CD14-positive monocyte (primary cell): ENCODE measurements at regions not wholly inside any gene's neighbourhood (a gene's known extent, or its start where the extent isn't known, plus 50 kb on each side); places are given as distances from the start of the nearest gene placed in this dataset.
"Not testable (repeated sequence)": the region's sequence is repeated elsewhere in the genome, so short reads cannot be mapped to it uniquely, and the experiment has no call there.

ENCODE experiments used
- DNase-seq, 3 donors: peaks; one replicate each; pipeline ENCODE4 v3.0.0-alpha.2; 2011 to 2022
- H2AFZ ChIP-seq: 2 replicates; pipeline ENCODE4 v1.6.0; 2012; ENCODE audit warnings: mild to moderate bottlenecking, low read depth, low read length, inconsistent platforms; ENCODE audit not compliant: insufficient read depth, poor library complexity, severe bottlenecking
- H3K27ac ChIP-seq, 2 donors: 1 replicate in 1 of 2; 2 replicates in 1 of 2; pipeline ENCODE4 v1.5.1; 2012 to 2013; ENCODE audit warnings: low read length in 2 of 2, control low read depth in 1 of 2, inconsistent platforms in 1 of 2, low read depth in 1 of 2, mild to moderate bottlenecking in 1 of 2
- H3K27me3 ChIP-seq, 2 donors: one replicate each; pipeline versions ENCODE4 v1.6.0 to v1.6.1; 2011 to 2013; ENCODE audit warnings: low read length in 2 of 2; ENCODE audit not compliant: control insufficient read depth in 2 of 2, insufficient read depth in 2 of 2
- H3K36me3 ChIP-seq, 2 donors: replicated peaks in 1 of 2; 1 replicate in 1 of 2; 2 replicates in 1 of 2; pipeline versions ENCODE4 v1.5.1 to v1.6.1; 2012 to 2013; ENCODE audit warnings: low read length in 2 of 2, control low read depth in 1 of 2, inconsistent platforms in 1 of 2, mild to moderate bottlenecking in 1 of 2; ENCODE audit not compliant: insufficient read depth in 2 of 2, control insufficient read depth in 1 of 2
- H3K4me1 ChIP-seq, 2 donors: 1 replicate in 1 of 2; 2 replicates in 1 of 2; pipeline versions ENCODE4 v1.5.1 to v1.6.1; 2012 to 2013; ENCODE audit warnings: low read length in 2 of 2, control low read depth in 1 of 2, inconsistent platforms in 1 of 2, mild to moderate bottlenecking in 1 of 2, moderate library complexity in 1 of 2; ENCODE audit not compliant: insufficient read depth in 2 of 2, control insufficient read depth in 1 of 2
- H3K4me2 ChIP-seq: replicated peaks from 2 replicates; pipeline ENCODE3; 2012; ENCODE audit warnings: low read length, moderate library complexity, mild to moderate bottlenecking; ENCODE audit not compliant: poor library complexity, severe bottlenecking; ENCODE audit errors: extremely low read depth
- H3K4me3 ChIP-seq, 3 experiments: fragments of 200-600 bp in 1 of 3; sonication (generic) in 1 of 3; replicated peaks in 1 of 3; 1 replicate in 2 of 3; 2 replicates in 1 of 3; pipeline ENCODE4 v1.5.1; 2011 to 2013; ENCODE audit warnings: low read length in 3 of 3, mild to moderate bottlenecking in 3 of 3, control low read depth in 2 of 3, low read depth in 2 of 3, inconsistent platforms in 1 of 3, moderate library complexity in 1 of 3
- H3K79me2 ChIP-seq: 2 replicates; pipeline ENCODE4 v1.6.0; 2012; ENCODE audit warnings: mild to moderate bottlenecking, control low read depth, inconsistent platforms, low read length, moderate library complexity; ENCODE audit not compliant: insufficient read depth
- H3K9ac ChIP-seq: 2 replicates; pipeline ENCODE4 v1.6.0; 2017; ENCODE audit warnings: low read length, mild to moderate bottlenecking; ENCODE audit not compliant: insufficient read depth, poor library complexity, severe bottlenecking
- H3K9me3 ChIP-seq, 2 donors: replicated peaks in 1 of 2; 1 replicate in 1 of 2; 2 replicates in 1 of 2; pipeline versions ENCODE4 v1.5.1 to v1.6.1; 2012 to 2013; ENCODE audit warnings: low read length in 2 of 2, control low read depth in 1 of 2; ENCODE audit not compliant: control insufficient read depth in 1 of 2, insufficient read depth in 1 of 2
- H4K20me1 ChIP-seq: 2 replicates; pipeline ENCODE4 v1.6.0; 2012; ENCODE audit warnings: mild to moderate bottlenecking, low read length, control low read depth, moderate library complexity; ENCODE audit not compliant: insufficient read depth
- H3K27ac Mint-ChIP-seq, 7 donors: one replicate each; pipeline ENCODE4 v1.8.0; 2020; ENCODE audit warnings: mild to moderate bottlenecking in 7 of 7, mixed read lengths in 7 of 7, moderate library complexity in 6 of 7, inconsistent platforms in 2 of 7
- H3K27me3 Mint-ChIP-seq, 3 donors: one replicate each; pipeline ENCODE4 v1.8.0; 2021 to 2022; ENCODE audit warnings: low read depth in 3 of 3, mild to moderate bottlenecking in 3 of 3, mixed read lengths in 3 of 3, moderate library complexity in 3 of 3, inconsistent platforms in 1 of 3
- H3K36me3 Mint-ChIP-seq, 2 donors: one replicate each; pipeline ENCODE4 v1.8.0; 2020; ENCODE audit warnings: mixed read lengths in 2 of 2, inconsistent platforms in 1 of 2, mild to moderate bottlenecking in 1 of 2
- H3K4me1 Mint-ChIP-seq: one replicate; pipeline ENCODE4 v1.8.0; 2020; ENCODE audit warnings: mild to moderate bottlenecking, mixed read lengths
- H3K4me3 Mint-ChIP-seq, 2 donors: one replicate each; pipeline ENCODE4 v1.8.0; 2020; ENCODE audit warnings: mild to moderate bottlenecking in 2 of 2, mixed read lengths in 2 of 2, moderate library complexity in 1 of 2
- H3K9me3 Mint-ChIP-seq, 7 donors: one replicate each; pipeline ENCODE4 v1.8.0; 2020 to 2022; ENCODE audit warnings: mixed read lengths in 7 of 7, mild to moderate bottlenecking in 6 of 7, moderate library complexity in 6 of 7, inconsistent platforms in 2 of 7
- WGBS: methylation state at CpG from one replicate; pipeline ENCODE4 v1.1.5; 2013; ENCODE audit warnings: missing lambda C conversion rate; ENCODE audit not compliant: insufficient coverage; 5-methylcytosine and 5-hydroxymethylcytosine counted together
- intact Hi-C, 2 donors: fragments of 100-400 bp; cut with micrococcal nuclease; formaldehyde crosslinking; loops; one replicate each; pipeline versions ENCODE4 v1.15.0 to v1.15.1; 2023

DNA sequence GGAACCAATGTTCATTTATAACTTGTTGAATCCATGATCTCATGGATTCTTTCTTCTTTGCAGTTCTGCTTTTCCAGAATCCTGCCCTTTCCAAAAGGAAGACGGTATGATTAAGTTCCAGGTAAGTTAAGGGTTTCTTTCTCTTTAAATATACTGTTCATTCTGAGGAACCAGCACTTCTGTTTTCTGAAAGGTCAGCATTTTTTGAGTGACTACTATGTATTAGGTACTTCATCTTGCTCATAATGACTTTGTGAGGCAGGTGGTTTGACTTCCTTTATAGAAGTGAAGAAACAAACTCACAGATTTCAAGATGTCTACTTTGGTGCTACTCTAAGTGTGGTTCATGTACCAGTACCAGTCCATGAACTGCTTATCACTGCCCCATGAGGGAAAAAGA, 107.4 kb upstream of the GPR39 start:
- H3K4me3 ChIP-seq, H3K27me3 Mint-ChIP-seq, H3K36me3 Mint-ChIP-seq, DNase-seq, H3K27ac Mint-ChIP-seq, H3K9ac ChIP-seq, H3K4me3 Mint-ChIP-seq, intact Hi-C loops, H3K36me3 ChIP-seq, H3K79me2 ChIP-seq, H3K27ac ChIP-seq, H3K4me2 ChIP-seq, H3K4me1 Mint-ChIP-seq, H3K27me3 ChIP-seq, H3K4me1 ChIP-seq, H3K9me3 Mint-ChIP-seq, H3K9me3 ChIP-seq, H2AFZ ChIP-seq, H4K20me1 ChIP-seq: not testable (repeated sequence)
- no CpG with 5 or more reads among the region's 1 CpG for WGBS

GRCh38 chr2:132315546-132315945, 101.1 kb upstream of the GPR39 start:
- WGBS: no CpG with 5 or more reads among the region's 2 CpGs
- H3K4me3 ChIP-seq, H3K27me3 ChIP-seq, H3K4me1 ChIP-seq, H4K20me1 ChIP-seq, H3K4me2 ChIP-seq, H3K4me1 Mint-ChIP-seq, H3K9me3 Mint-ChIP-seq, H3K36me3 ChIP-seq, H3K27ac Mint-ChIP-seq, H3K79me2 ChIP-seq, H3K4me3 Mint-ChIP-seq, H3K27me3 Mint-ChIP-seq, H3K27ac ChIP-seq, H3K36me3 Mint-ChIP-seq, H2AFZ ChIP-seq, intact Hi-C loops, H3K9me3 ChIP-seq, H3K9ac ChIP-seq, DNase-seq: not testable (repeated sequence)

GRCh38 chr2:132317026-132317680, 99.5 kb upstream of the GPR39 start:
- H3K36me3 ChIP-seq, H3K27ac ChIP-seq, H4K20me1 ChIP-seq, H3K36me3 Mint-ChIP-seq, H3K9me3 Mint-ChIP-seq, H3K27ac Mint-ChIP-seq, H3K4me1 Mint-ChIP-seq, H3K27me3 Mint-ChIP-seq, H3K4me3 Mint-ChIP-seq, H3K4me3 ChIP-seq, H3K27me3 ChIP-seq, intact Hi-C loops, H3K9ac ChIP-seq, DNase-seq, H3K9me3 ChIP-seq, H2AFZ ChIP-seq, H3K4me2 ChIP-seq, H3K79me2 ChIP-seq, H3K4me1 ChIP-seq: not testable (repeated sequence)
- no CpG with 5 or more reads among the region's 6 CpGs for WGBS

GRCh38 chr2:132318481-132318880, 98.1 kb upstream of the GPR39 start:
- H3K27me3 Mint-ChIP-seq, DNase-seq, H3K4me1 ChIP-seq, H3K4me1 Mint-ChIP-seq, H3K27me3 ChIP-seq, H3K9me3 ChIP-seq, H3K9me3 Mint-ChIP-seq, H3K27ac ChIP-seq, H3K9ac ChIP-seq, H3K27ac Mint-ChIP-seq, H3K36me3 Mint-ChIP-seq, H3K79me2 ChIP-seq, H3K4me3 ChIP-seq, H3K36me3 ChIP-seq, H4K20me1 ChIP-seq, intact Hi-C loops, H3K4me2 ChIP-seq, H3K4me3 Mint-ChIP-seq, H2AFZ ChIP-seq: not testable (repeated sequence)
- no CpG with 5 or more reads among the region's 4 CpGs for WGBS
